Left hindlimb (tissue), 1 donor: ENCODE measurements at regions not wholly inside any gene's neighbourhood (a gene's known extent, or its start where the extent isn't known, plus 50 kb on each side); places are given as distances from the start of the nearest gene placed in this dataset.
"Not testable (repeated sequence)": the region's sequence is repeated elsewhere in the genome, so short reads cannot be mapped to it uniquely, and the experiment has no call there.

ENCODE experiments used
- DNase-seq: peaks from one replicate; pipeline ENCODE4 v3.0.0-alpha.2; 2018

GRCh38 chr19:7400815-7401214 lies 52.1 kb downstream of the ARHGEF18 start:
- no peak for DNase-seq

GRCh38 chr19:7401694-7402093 lies 53.0 kb downstream of the ARHGEF18 start:
- no peak for DNase-seq

GRCh38 chr19:7405482-7405881 lies 56.7 kb downstream of the ARHGEF18 start:
- not testable (repeated sequence) for DNase-seq

GRCh38 chr19:7408251-7408650 lies 59.5 kb downstream of the ARHGEF18 start:
- no peak for DNase-seq

- no peak for DNase-seq
Measured at GRCh38 chr19:7410946-7411345, 62.2 kb downstream of the ARHGEF18 start.

- DNase-seq = no peak
Measured at GRCh38 chr19:7413629-7414028, 64.9 kb downstream of the ARHGEF18 start.

GRCh38 chr19:7415163-7415856 lies 66.6 kb downstream of the ARHGEF18 start:
- DNase-seq = peak; percentile 64

GRCh38 chr19:7415857-7416371 lies 67.2 kb downstream of the ARHGEF18 start:
- no peak for DNase-seq

- no peak for DNase-seq
Measured at GRCh38 chr19:7417671-7418324, 69.1 kb downstream of the ARHGEF18 start.

GRCh38 chr19:7418596-7418995 lies 69.9 kb downstream of the ARHGEF18 start:
- DNase-seq = no peak

- no peak for DNase-seq
Measured at GRCh38 chr19:7419153-7419552, 69.7 kb downstream of the PEX11G start.

- no peak for DNase-seq
Measured at GRCh38 chr19:7419777-7420439, 68.9 kb downstream of the PEX11G start.

- no peak for DNase-seq
Measured at GRCh38 chr19:7421941-7422744, 66.7 kb downstream of the PEX11G start.
